ENCODE measurements at regions not wholly inside any gene's neighbourhood (a gene's known extent, or its start where the extent isn't known, plus 50 kb on each side); places are given as distances from the start of the nearest gene placed in this dataset.

DNA sequence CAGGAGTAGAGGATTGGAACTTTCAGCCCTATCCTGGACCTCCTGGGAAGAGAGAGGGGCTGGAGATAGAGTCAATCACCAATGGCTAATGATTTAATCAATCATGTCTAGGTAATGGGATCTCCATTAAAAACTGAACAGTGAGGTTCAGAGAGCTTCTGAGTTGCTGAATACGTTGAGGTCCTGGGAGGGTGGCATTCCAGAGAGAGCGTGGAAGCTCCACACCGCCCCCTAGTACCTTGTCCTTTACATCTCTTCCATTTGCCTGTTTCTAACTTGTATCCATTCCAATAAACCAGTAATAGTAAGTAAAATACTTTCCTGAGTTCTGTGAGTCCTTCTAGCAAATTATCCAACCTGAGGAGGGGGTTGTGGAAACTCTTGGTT, 101.7 kb downstream of the B3GNT2 start:
- H3K27me3 ChIP-seq: no peaks in the 10 kb centered on the region
- no peaks in the 10 kb centered on the region for H3K9me3 ChIP-seq
- DNase-seq: no peak
- H3K36me3 ChIP-seq: no peaks in the 10 kb centered on the region
- H3K4me3 ChIP-seq (ENCODE audit: low read depth, low read length): no peak overlapping the region
- H3K4me1 ChIP-seq: no peaks in the 10 kb centered on the region; the same call in none of the 2 replicates
- TF ChIP-seq, protein P1, sequence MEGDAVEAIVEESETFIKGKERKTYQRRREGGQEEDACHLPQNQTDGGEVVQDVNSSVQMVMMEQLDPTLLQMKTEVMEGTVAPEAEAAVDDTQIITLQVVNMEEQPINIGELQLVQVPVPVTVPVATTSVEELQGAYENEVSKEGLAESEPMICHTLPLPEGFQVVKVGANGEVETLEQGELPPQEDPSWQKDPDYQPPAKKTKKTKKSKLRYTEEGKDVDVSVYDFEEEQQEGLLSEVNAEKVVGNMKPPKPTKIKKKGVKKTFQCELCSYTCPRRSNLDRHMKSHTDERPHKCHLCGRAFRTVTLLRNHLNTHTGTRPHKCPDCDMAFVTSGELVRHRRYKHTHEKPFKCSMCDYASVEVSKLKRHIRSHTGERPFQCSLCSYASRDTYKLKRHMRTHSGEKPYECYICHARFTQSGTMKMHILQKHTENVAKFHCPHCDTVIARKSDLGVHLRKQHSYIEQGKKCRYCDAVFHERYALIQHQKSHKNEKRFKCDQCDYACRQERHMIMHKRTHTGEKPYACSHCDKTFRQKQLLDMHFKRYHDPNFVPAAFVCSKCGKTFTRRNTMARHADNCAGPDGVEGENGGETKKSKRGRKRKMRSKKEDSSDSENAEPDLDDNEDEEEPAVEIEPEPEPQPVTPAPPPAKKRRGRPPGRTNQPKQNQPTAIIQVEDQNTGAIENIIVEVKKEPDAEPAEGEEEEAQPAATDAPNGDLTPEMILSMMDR (IDR thresholded peaks at IDR 0.05; ENCODE audit: low read depth, low read length): peak; percentile 28

GRCh38 chr2:62296832-62297623, 101.1 kb downstream of the B3GNT2 start:
- Histone ChIP-seq H3K27me3 (no peaks in the 10 kb centered on the region), H3K4me1 (no peaks in the 10 kb centered on the region; the same call in none of the 2 replicates), H3K9me3 (no peaks in the 10 kb centered on the region), H3K4me3 (ENCODE audit: low read depth, low read length) (no peak overlapping the region), H3K36me3 (no peaks in the 10 kb centered on the region)
- DNase-seq: no peak
- TF ChIP-seq, protein P1 (IDR thresholded peaks at IDR 0.05; ENCODE audit: low read depth, low read length): no peak

DNA sequence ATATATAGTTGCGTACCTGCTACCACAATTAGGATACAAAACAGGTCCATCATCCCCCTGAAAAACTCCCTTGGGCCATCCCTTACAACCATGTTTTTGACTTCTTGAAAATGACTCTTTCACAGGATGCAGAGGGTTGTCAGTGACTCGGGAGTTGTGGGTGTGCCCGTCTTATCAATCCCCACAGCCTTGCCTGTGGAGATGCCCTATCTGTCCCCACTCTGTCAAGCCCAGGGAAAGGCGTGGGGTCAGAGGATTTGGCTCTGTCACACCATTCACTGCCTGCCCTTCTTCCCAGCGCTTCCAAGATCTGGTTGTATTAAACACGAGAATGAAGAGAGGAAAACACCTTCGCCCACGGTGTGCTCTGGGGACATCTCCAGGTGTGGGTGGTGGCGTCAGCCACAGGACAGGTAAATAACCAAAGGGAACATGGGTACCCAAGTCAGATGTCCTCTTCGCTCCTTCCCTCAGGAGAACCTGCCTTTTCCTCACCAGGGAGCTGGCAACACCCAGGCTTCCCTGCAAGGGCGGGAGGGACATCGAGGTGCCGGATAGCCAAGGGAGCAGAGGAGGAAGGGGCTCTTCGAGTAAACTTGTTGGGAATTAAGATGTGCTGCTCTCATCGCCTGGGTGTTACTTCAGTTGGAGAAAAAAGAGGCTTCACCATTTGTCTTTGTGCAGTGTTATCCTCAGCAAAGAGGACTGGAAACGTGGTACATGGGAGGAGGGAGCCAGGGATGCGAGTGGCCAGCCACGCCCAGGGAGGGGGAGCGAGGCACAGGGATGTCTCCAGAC, 100.3 kb downstream of the B3GNT2 start:
- no peaks in the 10 kb centered on the region; the same call in none of the 2 replicates for H3K4me1 ChIP-seq
- no peaks in the 10 kb centered on the region for H3K27me3 ChIP-seq
- no peak overlapping the region for H3K4me3 ChIP-seq (ENCODE audit: low read depth, low read length)

DNA sequence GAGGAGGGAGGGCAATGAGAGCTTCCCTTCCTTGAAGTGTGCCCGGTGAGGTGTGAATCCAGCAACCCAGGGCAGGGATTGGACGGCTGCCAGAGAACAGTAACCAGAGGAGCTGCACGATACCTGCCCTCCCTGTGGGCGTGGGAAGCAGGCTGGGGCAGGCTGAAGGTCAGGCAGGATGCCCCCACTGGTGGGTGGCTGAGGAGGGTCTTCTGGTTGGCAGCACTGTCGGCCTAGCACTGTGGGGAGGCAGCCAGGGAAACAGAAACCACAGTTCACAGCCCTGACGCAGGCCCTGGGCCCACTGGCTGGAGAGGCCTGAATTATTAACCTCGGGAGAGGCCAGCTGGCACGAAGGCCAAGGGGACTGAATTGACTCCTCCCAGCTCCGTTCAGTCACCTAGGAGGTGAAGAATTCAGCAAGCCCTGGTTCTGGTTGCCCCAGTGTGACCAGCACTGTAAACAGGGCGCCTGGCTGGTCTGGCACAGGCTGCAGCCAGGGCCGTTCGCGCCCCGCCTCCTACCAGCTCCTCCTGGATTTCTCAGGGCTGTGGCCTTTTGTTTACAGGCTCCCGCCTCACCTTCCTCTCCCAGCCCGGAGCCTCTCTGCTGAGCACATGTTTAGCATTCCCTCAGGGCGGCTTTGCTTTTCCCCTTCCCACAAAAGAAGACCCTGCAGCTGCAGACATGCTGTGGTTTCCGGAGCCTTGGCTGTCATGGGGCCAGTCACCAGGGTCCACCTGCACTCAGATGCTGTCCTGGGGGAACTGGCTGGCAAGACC, 97.8 kb downstream of the B3GNT2 start:
- DNase-seq: peak; percentile 60
- no peak overlapping the region for H3K4me3 ChIP-seq (ENCODE audit: low read depth, low read length)
- no peaks in the 10 kb centered on the region for H3K36me3 ChIP-seq
- peaks cover 2% of the 10 kb centered on the region for H3K4me1 ChIP-seq
- H3K27me3 ChIP-seq: no peaks in the 10 kb centered on the region
- no peaks in the 10 kb centered on the region for H3K9me3 ChIP-seq
- TF ChIP-seq, protein P1 (IDR thresholded peaks at IDR 0.05; ENCODE audit: low read depth, low read length): no peak

More for the DNA sequence above, 100.3 kb downstream of the B3GNT2 start:
- DNase-seq: no peak
- no peaks in the 10 kb centered on the region for H3K36me3 ChIP-seq
- TF ChIP-seq, protein P1 (IDR thresholded peaks at IDR 0.05; ENCODE audit: low read depth, low read length): no peak
- no peaks in the 10 kb centered on the region for H3K9me3 ChIP-seq

DNA sequence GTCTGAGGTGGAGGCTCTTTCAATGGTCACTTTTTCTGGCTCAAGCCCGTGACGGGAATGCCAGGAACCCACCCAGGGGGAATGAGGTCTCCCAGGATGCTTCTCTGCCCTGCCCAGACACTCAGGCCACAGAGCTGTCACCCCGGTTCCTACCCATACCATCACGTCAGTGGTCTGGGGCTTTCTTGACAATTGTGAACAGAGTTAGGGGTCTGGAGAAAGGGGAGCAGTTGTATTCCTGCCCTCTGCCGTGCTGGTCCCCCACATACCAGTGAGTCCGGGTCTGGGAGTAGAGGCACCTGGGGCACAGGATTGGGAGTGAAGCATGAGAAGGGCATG, 97.2 kb downstream of the B3GNT2 start:
- peaks cover 3% of the 10 kb centered on the region for H3K4me1 ChIP-seq
- DNase-seq: no peak
- H3K9me3 ChIP-seq: no peaks in the 10 kb centered on the region
- no peaks in the 10 kb centered on the region for H3K36me3 ChIP-seq
- TF ChIP-seq, protein P1 (IDR thresholded peaks at IDR 0.05; ENCODE audit: low read depth, low read length): no peak
- H3K27me3 ChIP-seq: no peaks in the 10 kb centered on the region
- no peak overlapping the region for H3K4me3 ChIP-seq (ENCODE audit: low read depth, low read length)

Data from BE2C (cell line).